Mammary epithelial cell (primary cell): ENCODE measurements at regions not wholly inside any gene's neighbourhood (a gene's known extent, or its start where the extent isn't known, plus 50 kb on each side); places are given as distances from the start of the nearest gene placed in this dataset.

Source experiments
- CTCF ChIP-seq, 2 donors: IDR thresholded peaks in 1 of 2; conservative IDR thresholded peaks in 1 of 2; 2 replicates each; pipeline ENCODE4 v1.5.1; 2011 to 2012; ENCODE audit warnings: inconsistent platforms in 2 of 2, low read length in 2 of 2, mild to moderate bottlenecking in 2 of 2, control low read depth in 1 of 2, low read depth in 1 of 2; ENCODE audit not compliant: insufficient read depth in 1 of 2; ENCODE audit errors: extremely low read depth in 1 of 2
- EZH2 ChIP-seq: IDR thresholded peaks from 2 replicates; pipeline ENCODE4 v1.6.1; 2012; ENCODE audit warnings: low read length, inconsistent platforms, borderline replicate concordance

- TF ChIP-seq CTCF (conservative IDR thresholded peaks at IDR 0.05 in 1 of 2, IDR thresholded peaks at IDR 0.05 in 1 of 2; ENCODE audit: extremely low read depth in 1 of 2, insufficient read depth in 1 of 2, low read depth in 1 of 2, low read length in 2 of 2) (no peak), EZH2 (no peak)
These were observed 251.9 kb upstream of the LRRC7 start for GRCh38 chr1:69315823-69316222.
